Liver (tissue), 8 donors: ENCODE measurements at regions not wholly inside any gene's neighbourhood (a gene's known extent, or its start where the extent isn't known, plus 50 kb on each side); places are given as distances from the start of the nearest gene placed in this dataset.

ENCODE experiments used
- DNase-seq: peaks from one replicate; pipeline ENCODE4 v3.0.0-alpha.2; 2017; ENCODE audit warnings: low spot score
- H3K27ac ChIP-seq, 2 donors: one replicate each; pipeline ENCODE4 v1.7.0; 2013; ENCODE audit warnings: inconsistent platforms in 2 of 2, low read length in 2 of 2, control low read depth in 1 of 2, low read depth in 1 of 2, mild to moderate bottlenecking in 1 of 2
- H3K27me3 ChIP-seq, 4 donors: one replicate each; pipeline versions ENCODE4 v1.6.1 to v1.7.0; 2013; ENCODE audit warnings: low read length in 3 of 4, inconsistent platforms in 1 of 4, mild to moderate bottlenecking in 1 of 4, moderate library complexity in 1 of 4; ENCODE audit not compliant: control insufficient read depth in 4 of 4, insufficient read depth in 4 of 4
- H3K36me3 ChIP-seq, 4 donors: one replicate each; pipeline versions ENCODE4 v1.6.1 to v1.7.0; 2013; ENCODE audit warnings: low read length in 3 of 4, mild to moderate bottlenecking in 3 of 4, low read depth in 1 of 4, moderate library complexity in 1 of 4; ENCODE audit not compliant: control insufficient read depth in 4 of 4, insufficient read depth in 3 of 4
- H3K4me1 ChIP-seq, 4 donors: one replicate each; pipeline versions ENCODE4 v1.6.1 to v1.7.0; 2013; ENCODE audit warnings: low read length in 3 of 4, mild to moderate bottlenecking in 3 of 4, moderate library complexity in 1 of 4; ENCODE audit not compliant: control insufficient read depth in 4 of 4, insufficient read depth in 4 of 4
- H3K4me3 ChIP-seq, 3 donors: one replicate each; pipeline versions ENCODE4 v1.6.1 to v1.7.0; 2013; ENCODE audit warnings: low read length in 3 of 3, control low read depth in 1 of 3, low read depth in 1 of 3, mild to moderate bottlenecking in 1 of 3
- H3K9ac ChIP-seq, 2 donors: one replicate each; pipeline ENCODE4 v1.7.0; 2013; ENCODE audit warnings: low read length in 2 of 2, mild to moderate bottlenecking in 2 of 2, moderate library complexity in 2 of 2, control low read depth in 1 of 2, low read depth in 1 of 2
- H3K9me3 ChIP-seq, 4 donors: one replicate each; pipeline versions ENCODE4 v1.6.1 to v1.7.0; 2013; ENCODE audit warnings: low read length in 3 of 4; ENCODE audit not compliant: control insufficient read depth in 4 of 4
- EGR1 ChIP-seq, 2 donors: IDR thresholded peaks; 2 replicates each; pipeline ENCODE4 v1.6.1; 2016 to 2018; ENCODE audit warnings: antibody characterized with exemption in 2 of 2, low read depth in 2 of 2
- FOXA1 ChIP-seq: IDR thresholded peaks from 2 replicates; pipeline ENCODE4 v1.6.1; 2016; ENCODE audit warnings: antibody characterized with exemption
- GABPA ChIP-seq, 2 donors: IDR thresholded peaks in 1 of 2; conservative IDR thresholded peaks in 1 of 2; 2 replicates each; pipeline ENCODE4 v1.6.1; 2016; ENCODE audit warnings: antibody characterized with exemption in 2 of 2, mild to moderate bottlenecking in 1 of 2, moderate library complexity in 1 of 2
- HNF4A ChIP-seq, 2 donors: conservative IDR thresholded peaks; 2 replicates each; pipeline ENCODE4 v1.6.1; 2016; ENCODE audit warnings: antibody characterized with exemption in 2 of 2, mild to moderate bottlenecking in 2 of 2
- HNF4G ChIP-seq: IDR thresholded peaks from 2 replicates; pipeline ENCODE4 v1.6.1; 2016; ENCODE audit warnings: antibody characterized with exemption
- JUND ChIP-seq, 2 donors: IDR thresholded peaks; 2 replicates each; pipeline ENCODE4 v1.6.1; 2016; ENCODE audit warnings: antibody characterized with exemption in 2 of 2
- RAD21 ChIP-seq, 2 donors: IDR thresholded peaks; 2 replicates each; pipeline ENCODE4 v1.6.1; 2016; ENCODE audit warnings: antibody characterized with exemption in 2 of 2, mild to moderate bottlenecking in 2 of 2
- RXRA ChIP-seq, 2 donors: IDR thresholded peaks; 2 replicates each; pipeline ENCODE4 v1.6.1; 2017 to 2018; ENCODE audit warnings: antibody characterized with exemption in 2 of 2, mild to moderate bottlenecking in 1 of 2
- SP1 ChIP-seq: IDR thresholded peaks from 2 replicates; pipeline ENCODE4 v1.6.1; 2018; ENCODE audit warnings: antibody characterized with exemption, mild to moderate bottlenecking
- TAF1 ChIP-seq: conservative IDR thresholded peaks from 2 replicates; pipeline ENCODE4 v1.6.1; 2016; ENCODE audit warnings: antibody characterized with exemption, mild to moderate bottlenecking
- YY1 ChIP-seq: IDR thresholded peaks from 2 replicates; pipeline ENCODE4 v1.6.1; 2016; ENCODE audit warnings: antibody characterized with exemption, mild to moderate bottlenecking
- WGBS: extraction: QIAGEN DNeasy Blood & Tissue Kit; methylation state at CpG from one replicate; pipeline ENCODE4 v1.1.7; 2013; 5-methylcytosine and 5-hydroxymethylcytosine counted together
- TF ChIP-seq, protein P1 (sequence below): IDR thresholded peaks from 2 replicates; pipeline ENCODE4 v1.6.1; 2016; ENCODE audit warnings: antibody characterized with exemption, mild to moderate bottlenecking
- TF ChIP-seq, protein P2 (sequence below): IDR thresholded peaks from 2 replicates; pipeline ENCODE4 v1.6.1; 2016; ENCODE audit warnings: antibody characterized with exemption
- TF ChIP-seq, protein P3 (sequence below): IDR thresholded peaks from 2 replicates; pipeline ENCODE4 v1.6.1; 2016; ENCODE audit warnings: antibody characterized with exemption
- TF ChIP-seq, protein P4 (sequence below): fragments of 150-350 bp; IDR thresholded peaks from 2 replicates; pipeline ENCODE4 v1.5.1; 2017; ENCODE audit warnings: improper control_type of control experiment, low read depth, low read length; ENCODE audit not compliant: missing input control
- TF ChIP-seq, protein P5 (sequence below): IDR thresholded peaks from 2 replicates; pipeline ENCODE4 v1.6.1; 2016; ENCODE audit warnings: antibody characterized with exemption
- donor health status: healthy.
- donor health status: healthy.
- donor health status: healthy.
- donor health status: healthy.
- donor health status: healthy.

DNA sequence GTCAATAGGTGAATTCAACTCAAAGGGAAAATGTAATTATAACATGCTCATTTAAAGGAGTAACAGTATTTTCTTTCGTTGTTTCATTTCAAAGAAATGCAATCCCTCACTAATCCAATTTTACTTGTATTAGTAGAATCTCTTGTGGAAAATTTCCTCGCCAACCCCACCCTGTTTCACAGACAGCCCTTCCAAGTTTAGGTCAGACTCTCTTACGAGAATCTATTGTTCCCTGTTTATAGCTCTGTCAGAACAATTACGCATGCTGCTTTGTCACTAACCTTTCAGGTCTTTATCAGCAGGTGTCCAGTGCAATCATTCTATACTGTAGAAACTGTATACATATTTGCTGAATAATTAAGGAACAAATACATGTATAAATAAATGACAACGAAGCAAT, 657.8 kb upstream of the LINC00305 start:
- Histone ChIP-seq H3K9ac (no peak overlapping the region), H3K4me1 (no peaks in the 10 kb centered on the region), H3K36me3 (no peaks in the 10 kb centered on the region), H3K9me3 (no peaks in the 10 kb centered on the region), H3K27me3 (peaks cover 0 to 4% (median 0%) of the 10 kb centered on the region in 4 donors), H3K4me3 (no peak overlapping the region), H3K27ac (no peak overlapping the region)
- no peak for DNase-seq
- 79% methylated on average over 5 of the region's 5 CpGs for WGBS
- no peak for TF ChIP-seq FOXA1
- TF ChIP-seq HNF4A (conservative IDR thresholded peaks at IDR 0.05), result no peak
- TF ChIP-seq, protein P1, sequence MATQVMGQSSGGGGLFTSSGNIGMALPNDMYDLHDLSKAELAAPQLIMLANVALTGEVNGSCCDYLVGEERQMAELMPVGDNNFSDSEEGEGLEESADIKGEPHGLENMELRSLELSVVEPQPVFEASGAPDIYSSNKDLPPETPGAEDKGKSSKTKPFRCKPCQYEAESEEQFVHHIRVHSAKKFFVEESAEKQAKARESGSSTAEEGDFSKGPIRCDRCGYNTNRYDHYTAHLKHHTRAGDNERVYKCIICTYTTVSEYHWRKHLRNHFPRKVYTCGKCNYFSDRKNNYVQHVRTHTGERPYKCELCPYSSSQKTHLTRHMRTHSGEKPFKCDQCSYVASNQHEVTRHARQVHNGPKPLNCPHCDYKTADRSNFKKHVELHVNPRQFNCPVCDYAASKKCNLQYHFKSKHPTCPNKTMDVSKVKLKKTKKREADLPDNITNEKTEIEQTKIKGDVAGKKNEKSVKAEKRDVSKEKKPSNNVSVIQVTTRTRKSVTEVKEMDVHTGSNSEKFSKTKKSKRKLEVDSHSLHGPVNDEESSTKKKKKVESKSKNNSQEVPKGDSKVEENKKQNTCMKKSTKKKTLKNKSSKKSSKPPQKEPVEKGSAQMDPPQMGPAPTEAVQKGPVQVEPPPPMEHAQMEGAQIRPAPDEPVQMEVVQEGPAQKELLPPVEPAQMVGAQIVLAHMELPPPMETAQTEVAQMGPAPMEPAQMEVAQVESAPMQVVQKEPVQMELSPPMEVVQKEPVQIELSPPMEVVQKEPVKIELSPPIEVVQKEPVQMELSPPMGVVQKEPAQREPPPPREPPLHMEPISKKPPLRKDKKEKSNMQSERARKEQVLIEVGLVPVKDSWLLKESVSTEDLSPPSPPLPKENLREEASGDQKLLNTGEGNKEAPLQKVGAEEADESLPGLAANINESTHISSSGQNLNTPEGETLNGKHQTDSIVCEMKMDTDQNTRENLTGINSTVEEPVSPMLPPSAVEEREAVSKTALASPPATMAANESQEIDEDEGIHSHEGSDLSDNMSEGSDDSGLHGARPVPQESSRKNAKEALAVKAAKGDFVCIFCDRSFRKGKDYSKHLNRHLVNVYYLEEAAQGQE, result no peak
- TF ChIP-seq SP1, result no peak
- TF ChIP-seq, protein P2, sequence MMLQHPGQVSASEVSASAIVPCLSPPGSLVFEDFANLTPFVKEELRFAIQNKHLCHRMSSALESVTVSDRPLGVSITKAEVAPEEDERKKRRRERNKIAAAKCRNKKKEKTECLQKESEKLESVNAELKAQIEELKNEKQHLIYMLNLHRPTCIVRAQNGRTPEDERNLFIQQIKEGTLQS, result no peak
- TF ChIP-seq, protein P3, sequence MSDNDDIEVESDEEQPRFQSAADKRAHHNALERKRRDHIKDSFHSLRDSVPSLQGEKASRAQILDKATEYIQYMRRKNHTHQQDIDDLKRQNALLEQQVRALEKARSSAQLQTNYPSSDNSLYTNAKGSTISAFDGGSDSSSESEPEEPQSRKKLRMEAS, result no peak
- TF ChIP-seq HNF4G, result no peak
- no peak for TF ChIP-seq TAF1

DNA sequence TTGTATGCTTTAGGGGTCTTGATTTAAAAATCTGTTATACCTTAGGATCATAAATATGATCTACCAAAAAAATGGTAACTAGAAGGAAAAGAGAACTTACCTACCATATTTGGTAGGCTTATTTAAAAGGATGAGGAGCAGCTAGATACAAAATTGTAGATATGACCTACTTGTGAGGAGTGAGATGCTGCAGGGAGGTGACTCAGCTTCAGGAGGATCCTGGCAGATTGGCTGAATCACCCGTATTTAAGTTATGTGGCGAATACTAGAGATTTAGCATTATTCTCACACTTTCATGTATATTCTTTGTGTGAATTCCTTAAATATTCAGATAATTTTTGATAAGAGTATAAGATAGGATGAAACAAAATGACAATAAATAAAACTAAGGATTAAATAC, 657.3 kb upstream of the LINC00305 start:
- 90% methylated on average over 2 of the region's 2 CpGs for WGBS
- no peak for DNase-seq
- Histone ChIP-seq H3K27me3 (peaks cover 0 to 4% (median 0%) of the 10 kb centered on the region in 4 donors), H3K4me3 (no peak overlapping the region), H3K36me3 (no peaks in the 10 kb centered on the region), H3K4me1 (no peaks in the 10 kb centered on the region), H3K9me3 (no peaks in the 10 kb centered on the region), H3K27ac (no peak overlapping the region), H3K9ac (no peak overlapping the region)
- TF ChIP-seq, protein P4, sequence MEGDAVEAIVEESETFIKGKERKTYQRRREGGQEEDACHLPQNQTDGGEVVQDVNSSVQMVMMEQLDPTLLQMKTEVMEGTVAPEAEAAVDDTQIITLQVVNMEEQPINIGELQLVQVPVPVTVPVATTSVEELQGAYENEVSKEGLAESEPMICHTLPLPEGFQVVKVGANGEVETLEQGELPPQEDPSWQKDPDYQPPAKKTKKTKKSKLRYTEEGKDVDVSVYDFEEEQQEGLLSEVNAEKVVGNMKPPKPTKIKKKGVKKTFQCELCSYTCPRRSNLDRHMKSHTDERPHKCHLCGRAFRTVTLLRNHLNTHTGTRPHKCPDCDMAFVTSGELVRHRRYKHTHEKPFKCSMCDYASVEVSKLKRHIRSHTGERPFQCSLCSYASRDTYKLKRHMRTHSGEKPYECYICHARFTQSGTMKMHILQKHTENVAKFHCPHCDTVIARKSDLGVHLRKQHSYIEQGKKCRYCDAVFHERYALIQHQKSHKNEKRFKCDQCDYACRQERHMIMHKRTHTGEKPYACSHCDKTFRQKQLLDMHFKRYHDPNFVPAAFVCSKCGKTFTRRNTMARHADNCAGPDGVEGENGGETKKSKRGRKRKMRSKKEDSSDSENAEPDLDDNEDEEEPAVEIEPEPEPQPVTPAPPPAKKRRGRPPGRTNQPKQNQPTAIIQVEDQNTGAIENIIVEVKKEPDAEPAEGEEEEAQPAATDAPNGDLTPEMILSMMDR, result no peak
- TF ChIP-seq, protein P5, sequence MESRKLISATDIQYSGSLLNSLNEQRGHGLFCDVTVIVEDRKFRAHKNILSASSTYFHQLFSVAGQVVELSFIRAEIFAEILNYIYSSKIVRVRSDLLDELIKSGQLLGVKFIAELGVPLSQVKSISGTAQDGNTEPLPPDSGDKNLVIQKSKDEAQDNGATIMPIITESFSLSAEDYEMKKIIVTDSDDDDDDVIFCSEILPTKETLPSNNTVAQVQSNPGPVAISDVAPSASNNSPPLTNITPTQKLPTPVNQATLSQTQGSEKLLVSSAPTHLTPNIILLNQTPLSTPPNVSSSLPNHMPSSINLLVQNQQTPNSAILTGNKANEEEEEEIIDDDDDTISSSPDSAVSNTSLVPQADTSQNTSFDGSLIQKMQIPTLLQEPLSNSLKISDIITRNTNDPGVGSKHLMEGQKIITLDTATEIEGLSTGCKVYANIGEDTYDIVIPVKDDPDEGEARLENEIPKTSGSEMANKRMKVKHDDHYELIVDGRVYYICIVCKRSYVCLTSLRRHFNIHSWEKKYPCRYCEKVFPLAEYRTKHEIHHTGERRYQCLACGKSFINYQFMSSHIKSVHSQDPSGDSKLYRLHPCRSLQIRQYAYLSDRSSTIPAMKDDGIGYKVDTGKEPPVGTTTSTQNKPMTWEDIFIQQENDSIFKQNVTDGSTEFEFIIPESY, result no peak
- TF ChIP-seq SP1 (no peak), HNF4A (conservative IDR thresholded peaks at IDR 0.05) (no peak), FOXA1 (no peak), YY1 (no peak), EGR1 (IDR thresholded peaks at IDR 0.05; ENCODE audit: low read depth in 2 of 2) (no peak), TAF1 (no peak), JUND (IDR thresholded peaks at IDR 0.05) (no peak), HNF4G (no peak), RAD21 (IDR thresholded peaks at IDR 0.05) (no peak), RXRA (IDR thresholded peaks at IDR 0.05) (no peak), GABPA (IDR thresholded peaks at IDR 0.05 in 1 of 2, conservative IDR thresholded peaks at IDR 0.05 in 1 of 2) (no peak)
- TF ChIP-seq, protein P1, result no peak
- TF ChIP-seq, protein P2, result no peak
- TF ChIP-seq, protein P3, result no peak
